ENCODE measurements at regions not wholly inside any gene's neighbourhood (a gene's known extent, or its start where the extent isn't known, plus 50 kb on each side); places are given as distances from the start of the nearest gene placed in this dataset.

DNA sequence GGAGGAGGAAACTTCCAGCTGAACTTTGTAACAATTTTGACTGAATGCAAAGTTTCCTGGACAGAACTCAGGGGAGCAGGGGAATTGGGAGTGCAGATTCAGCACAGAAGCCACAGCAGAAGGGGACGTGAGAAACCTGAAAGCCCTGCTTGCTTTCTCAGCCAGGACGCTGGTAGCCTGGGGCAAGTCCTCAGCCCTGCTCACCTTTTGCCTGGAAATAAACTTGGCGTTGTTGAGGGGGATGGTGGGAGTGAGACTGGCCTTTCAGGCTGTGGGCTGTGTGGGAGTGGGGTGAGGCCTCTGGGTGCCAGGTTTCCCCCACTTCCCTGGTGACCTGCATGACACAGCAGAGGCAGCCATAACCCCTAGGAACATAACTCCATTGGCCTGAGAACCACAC, 238.1 kb upstream of the HS3ST5 start:
- no peaks in the 10 kb centered on the region for H3K79me2 ChIP-seq (ENCODE audit: control insufficient read depth, low read length)
- H3K36me3 ChIP-seq (ENCODE audit: control insufficient read depth, low read length), result no peaks in the 10 kb centered on the region
- no peaks in the 10 kb centered on the region for H4K20me1 ChIP-seq (ENCODE audit: control insufficient read depth, insufficient read depth, low read depth, low read length)
- no peaks in the 10 kb centered on the region for H3K27me3 ChIP-seq (ENCODE audit: control insufficient read depth, low read length)
- H3K9me2 ChIP-seq (replicated peaks; ENCODE audit: control insufficient read depth, low read length), result no peaks in the 10 kb centered on the region
- H3K27ac ChIP-seq (ENCODE audit: low read depth, low read length), result no peak overlapping the region
- no peaks in the 10 kb centered on the region for H3K9me3 ChIP-seq (ENCODE audit: control insufficient read depth, insufficient read depth, low read length)
- H3K4me3 ChIP-seq (ENCODE audit: low read length), result no peak overlapping the region
- H3K4me1 ChIP-seq (ENCODE audit: control insufficient read depth, low read length), result no peaks in the 10 kb centered on the region
- no peak for TF ChIP-seq CTCF (IDR thresholded peaks at IDR 0.05; ENCODE audit: low read depth, low read length, poor library complexity, severe bottlenecking)
- TF ChIP-seq EZH2phosphoT487 (IDR thresholded peaks at IDR 0.05; ENCODE audit: borderline replicate concordance, low read length), result no peak
- H3K4me2 ChIP-seq (ENCODE audit: low read length), result no peak overlapping the region
- H3F3A ChIP-seq (ENCODE audit: control insufficient read depth, insufficient read depth), result no peaks in the 10 kb centered on the region

GRCh38 chr6:114579486-114579885, 236.7 kb upstream of the HS3ST5 start:
- Histone ChIP-seq H4K20me1 (ENCODE audit: control insufficient read depth, insufficient read depth, low read depth, low read length) (no peaks in the 10 kb centered on the region), H3K79me2 (ENCODE audit: control insufficient read depth, low read length) (no peaks in the 10 kb centered on the region), H3K27me3 (ENCODE audit: control insufficient read depth, low read length) (no peaks in the 10 kb centered on the region), H3K4me1 (ENCODE audit: control insufficient read depth, low read length) (no peaks in the 10 kb centered on the region), H3K27ac (ENCODE audit: low read depth, low read length) (no peak overlapping the region), H3F3A (ENCODE audit: control insufficient read depth, insufficient read depth) (no peaks in the 10 kb centered on the region), H3K4me2 (ENCODE audit: low read length) (no peak overlapping the region), H3K4me3 (ENCODE audit: low read length) (no peak overlapping the region), H3K9me2 (replicated peaks; ENCODE audit: control insufficient read depth, low read length) (no peaks in the 10 kb centered on the region), H3K36me3 (ENCODE audit: control insufficient read depth, low read length) (no peaks in the 10 kb centered on the region), H3K9me3 (ENCODE audit: control insufficient read depth, insufficient read depth, low read length) (no peaks in the 10 kb centered on the region)
- TF ChIP-seq CTCF (IDR thresholded peaks at IDR 0.05; ENCODE audit: low read depth, low read length, poor library complexity, severe bottlenecking) (no peak), EZH2phosphoT487 (IDR thresholded peaks at IDR 0.05; ENCODE audit: borderline replicate concordance, low read length) (no peak)

GRCh38 chr6:114577109-114577508, 234.3 kb upstream of the HS3ST5 start:
- Histone ChIP-seq H4K20me1 (ENCODE audit: control insufficient read depth, insufficient read depth, low read depth, low read length) (no peaks in the 10 kb centered on the region), H3K4me2 (ENCODE audit: low read length) (no peak overlapping the region), H3K4me3 (ENCODE audit: low read length) (no peak overlapping the region), H3F3A (ENCODE audit: control insufficient read depth, insufficient read depth) (no peaks in the 10 kb centered on the region), H3K27ac (ENCODE audit: low read depth, low read length) (no peak overlapping the region), H3K36me3 (ENCODE audit: control insufficient read depth, low read length) (no peaks in the 10 kb centered on the region), H3K9me2 (replicated peaks; ENCODE audit: control insufficient read depth, low read length) (no peaks in the 10 kb centered on the region), H3K9me3 (ENCODE audit: control insufficient read depth, insufficient read depth, low read length) (no peaks in the 10 kb centered on the region), H3K27me3 (ENCODE audit: control insufficient read depth, low read length) (no peaks in the 10 kb centered on the region), H3K79me2 (ENCODE audit: control insufficient read depth, low read length) (no peaks in the 10 kb centered on the region), H3K4me1 (ENCODE audit: control insufficient read depth, low read length) (no peaks in the 10 kb centered on the region)
- TF ChIP-seq EZH2phosphoT487 (IDR thresholded peaks at IDR 0.05; ENCODE audit: borderline replicate concordance, low read length), result no peak
- TF ChIP-seq CTCF (IDR thresholded peaks at IDR 0.05; ENCODE audit: low read depth, low read length, poor library complexity, severe bottlenecking), result no peak

DNA sequence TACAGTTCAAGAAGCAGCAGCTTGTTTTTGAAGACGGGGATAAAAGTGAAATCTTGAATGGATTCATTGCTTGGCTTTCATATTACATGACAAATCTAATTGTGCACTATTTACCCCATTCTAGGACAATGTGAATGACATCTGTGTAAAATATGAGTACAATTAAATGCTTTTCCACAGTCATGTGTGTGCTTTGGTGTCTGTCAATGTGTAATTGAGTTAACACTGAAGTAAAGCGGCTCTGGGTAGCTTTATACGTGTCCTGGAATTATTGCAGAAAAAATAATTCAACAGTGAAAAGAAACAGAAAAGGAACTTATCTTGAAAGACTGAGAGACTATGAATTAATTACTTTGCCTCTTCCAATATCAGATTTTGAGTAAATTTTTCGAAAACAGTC, 233.5 kb upstream of the HS3ST5 start:
- Histone ChIP-seq H3K27ac (ENCODE audit: low read depth, low read length) (no peak overlapping the region), H3F3A (ENCODE audit: control insufficient read depth, insufficient read depth) (no peaks in the 10 kb centered on the region), H3K79me2 (ENCODE audit: control insufficient read depth, low read length) (no peaks in the 10 kb centered on the region), H3K9me3 (ENCODE audit: control insufficient read depth, insufficient read depth, low read length) (no peaks in the 10 kb centered on the region), H3K27me3 (ENCODE audit: control insufficient read depth, low read length) (no peaks in the 10 kb centered on the region), H3K9me2 (replicated peaks; ENCODE audit: control insufficient read depth, low read length) (no peaks in the 10 kb centered on the region), H4K20me1 (ENCODE audit: control insufficient read depth, insufficient read depth, low read depth, low read length) (no peaks in the 10 kb centered on the region), H3K4me1 (ENCODE audit: control insufficient read depth, low read length) (no peaks in the 10 kb centered on the region), H3K4me2 (ENCODE audit: low read length) (no peak overlapping the region), H3K36me3 (ENCODE audit: control insufficient read depth, low read length) (no peaks in the 10 kb centered on the region), H3K4me3 (ENCODE audit: low read length) (no peak overlapping the region)
- TF ChIP-seq CTCF (IDR thresholded peaks at IDR 0.05; ENCODE audit: low read depth, low read length, poor library complexity, severe bottlenecking) (no peak), EZH2phosphoT487 (IDR thresholded peaks at IDR 0.05; ENCODE audit: borderline replicate concordance, low read length) (no peak)
